ENCODE measurements at regions not wholly inside any gene's neighbourhood (a gene's known extent, or its start where the extent isn't known, plus 50 kb on each side); places are given as distances from the start of the nearest gene placed in this dataset.

GRCh38 chr15:69902414-69903062, 195.2 kb downstream of the TLE3 start:
- no peak for DNase-seq (ENCODE audit: low read depth in 4 of 4, low spot score in 3 of 4)

GRCh38 chr15:69903470-69904469, 193.9 kb downstream of the TLE3 start:
- DNase-seq (ENCODE audit: low read depth in 4 of 4, low spot score in 3 of 4), result no peak

- no peak for DNase-seq (ENCODE audit: low read depth in 4 of 4, low spot score in 3 of 4)
Observed at GRCh38 chr15:69906256-69907185, 191.2 kb downstream of the TLE3 start.

- DNase-seq (ENCODE audit: low read depth in 4 of 4, low spot score in 3 of 4), result no peak
Observed at GRCh38 chr15:69908060-69908459, 189.7 kb downstream of the TLE3 start.

GRCh38 chr15:69908590-69909420, 188.9 kb downstream of the TLE3 start:
- no peak for DNase-seq (ENCODE audit: low read depth in 4 of 4, low spot score in 3 of 4)

GRCh38 chr15:69909719-69910444, 187.8 kb downstream of the TLE3 start:
- no peak for DNase-seq (ENCODE audit: low read depth in 4 of 4, low spot score in 3 of 4)

GRCh38 chr15:69910514-69910913, 187.2 kb downstream of the TLE3 start:
- no peak for DNase-seq (ENCODE audit: low read depth in 4 of 4, low spot score in 3 of 4)

- no peak for DNase-seq (ENCODE audit: low read depth in 4 of 4, low spot score in 3 of 4)
Observed at GRCh38 chr15:69912116-69912515, 185.6 kb downstream of the TLE3 start.

- DNase-seq (ENCODE audit: low read depth in 4 of 4, low spot score in 3 of 4), result no peak
Observed at GRCh38 chr15:69914040-69914439, 183.7 kb downstream of the TLE3 start.

GRCh38 chr15:69914960-69915359, 182.8 kb downstream of the TLE3 start:
- DNase-seq (ENCODE audit: low read depth in 4 of 4, low spot score in 3 of 4), result no peak

- DNase-seq (ENCODE audit: low read depth in 4 of 4, low spot score in 3 of 4), result no peak
Observed at GRCh38 chr15:69916169-69916785, 181.4 kb downstream of the TLE3 start.

GRCh38 chr15:69917056-69917455, 180.7 kb downstream of the TLE3 start:
- no peak for DNase-seq (ENCODE audit: low read depth in 4 of 4, low spot score in 3 of 4)

GRCh38 chr15:69919816-69920215, 177.9 kb downstream of the TLE3 start:
- no peak for DNase-seq (ENCODE audit: low read depth in 4 of 4, low spot score in 3 of 4)

GRCh38 chr15:69920221-69920620, 177.5 kb downstream of the TLE3 start:
- DNase-seq (ENCODE audit: low read depth in 4 of 4, low spot score in 3 of 4), result no peak

GRCh38 chr15:69921626-69922619, 175.8 kb downstream of the TLE3 start:
- DNase-seq (ENCODE audit: low read depth in 4 of 4, low spot score in 3 of 4), result no peak

GRCh38 chr15:69924531-69924930, 173.2 kb downstream of the TLE3 start:
- no peak for DNase-seq (ENCODE audit: low read depth in 4 of 4, low spot score in 3 of 4)

- DNase-seq (ENCODE audit: low read depth in 4 of 4, low spot score in 3 of 4), result no peak
Observed at GRCh38 chr15:69926006-69926405, 171.7 kb downstream of the TLE3 start.

- DNase-seq (ENCODE audit: low read depth in 4 of 4, low spot score in 3 of 4), result no peak
Observed at GRCh38 chr15:69926721-69927120, 171.0 kb downstream of the TLE3 start.

Measured in right renal pelvis (tissue), 4 donors.